Occipital lobe (tissue), 1 donor: ENCODE measurements at regions not wholly inside any gene's neighbourhood (a gene's known extent, or its start where the extent isn't known, plus 50 kb on each side); places are given as distances from the start of the nearest gene placed in this dataset.
"Not testable (repeated sequence)": the region's sequence is repeated elsewhere in the genome, so short reads cannot be mapped to it uniquely, and the experiment has no call there.

Source experiments
- DNase-seq: peaks from one replicate; lab custom pipeline; 2025; lab: John Stamatoyannopoulos, UW

DNA sequence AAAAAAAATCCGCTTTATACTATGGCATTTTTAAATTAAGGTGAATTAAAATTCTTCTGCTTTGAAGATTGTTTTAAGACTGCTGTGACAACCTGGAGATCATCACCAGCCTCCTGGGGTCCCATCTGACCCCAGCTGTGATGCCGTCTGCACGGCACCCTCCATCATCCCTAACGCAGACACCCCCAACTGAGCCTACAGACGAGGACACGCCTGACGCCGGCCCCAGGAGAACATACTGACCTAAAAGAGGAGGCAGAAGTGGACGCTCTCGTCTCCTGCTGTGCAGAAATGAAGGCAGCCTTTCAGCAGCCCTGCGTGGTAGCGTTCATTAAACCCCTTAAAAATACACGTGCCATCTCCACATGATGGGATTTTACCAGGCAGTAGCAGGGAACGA, 125.6 kb upstream of the PPP1R26 start:
- DNase-seq, result no peak

GRCh38 chr9:135355521-135356011, 124.0 kb upstream of the PPP1R26 start:
- no peak for DNase-seq

DNA sequence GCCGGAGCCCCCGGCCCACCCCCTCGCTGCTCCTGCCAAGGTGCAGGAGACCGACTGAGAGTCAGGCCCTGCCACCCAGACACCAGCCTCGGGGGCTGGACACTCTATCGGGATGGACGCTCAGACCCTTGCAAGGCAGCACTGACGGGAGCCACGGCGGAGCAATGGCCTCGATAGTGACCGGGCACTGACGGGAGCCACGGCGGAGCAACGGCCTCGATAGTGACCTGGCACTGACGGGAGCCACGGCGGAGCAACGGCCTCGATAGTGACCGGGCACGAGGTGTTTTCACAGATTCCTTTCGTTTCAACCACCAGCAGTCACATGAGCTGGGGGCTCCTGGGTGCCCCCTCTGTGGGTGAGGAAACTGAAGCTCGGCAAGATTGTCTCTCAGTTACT, 123.6 kb upstream of the PPP1R26 start:
- no peak for DNase-seq

GRCh38 chr9:135356796-135357195, 122.8 kb upstream of the PPP1R26 start:
- DNase-seq, result no peak

GRCh38 chr9:135357863-135358551, 121.6 kb upstream of the PPP1R26 start:
- DNase-seq, result no peak

GRCh38 chr9:135358552-135358940, 121.0 kb upstream of the PPP1R26 start:
- DNase-seq, result no peak

GRCh38 chr9:135359764-135360163, 119.8 kb upstream of the PPP1R26 start:
- DNase-seq, result no peak

- DNase-seq, result no peak
Observed at GRCh38 chr9:135360617-135361016, 119.0 kb upstream of the PPP1R26 start.

- not testable (repeated sequence) for DNase-seq
Observed at GRCh38 chr9:135361668-135362067, 117.9 kb upstream of the PPP1R26 start.

DNA sequence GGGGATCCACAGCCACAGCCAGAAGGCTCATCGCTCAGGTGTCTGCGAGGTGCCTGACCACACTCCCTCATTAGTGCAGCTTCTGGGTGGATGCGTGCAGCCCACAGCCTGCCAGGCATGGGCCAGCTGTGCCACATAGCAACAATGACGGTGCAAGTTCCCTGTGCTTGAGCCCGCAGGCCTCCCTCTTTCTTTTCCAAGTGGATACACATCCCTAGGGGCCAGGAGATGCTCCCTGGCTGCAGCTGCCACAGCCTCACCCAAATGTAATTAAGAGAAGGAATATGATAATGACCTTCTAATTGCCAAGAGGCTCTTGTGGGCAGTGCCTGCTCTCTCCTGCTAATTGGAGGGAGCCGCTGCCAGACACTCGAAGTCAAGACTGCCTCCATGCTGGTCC, 116.0 kb upstream of the PPP1R26 start:
- no peak for DNase-seq

DNA sequence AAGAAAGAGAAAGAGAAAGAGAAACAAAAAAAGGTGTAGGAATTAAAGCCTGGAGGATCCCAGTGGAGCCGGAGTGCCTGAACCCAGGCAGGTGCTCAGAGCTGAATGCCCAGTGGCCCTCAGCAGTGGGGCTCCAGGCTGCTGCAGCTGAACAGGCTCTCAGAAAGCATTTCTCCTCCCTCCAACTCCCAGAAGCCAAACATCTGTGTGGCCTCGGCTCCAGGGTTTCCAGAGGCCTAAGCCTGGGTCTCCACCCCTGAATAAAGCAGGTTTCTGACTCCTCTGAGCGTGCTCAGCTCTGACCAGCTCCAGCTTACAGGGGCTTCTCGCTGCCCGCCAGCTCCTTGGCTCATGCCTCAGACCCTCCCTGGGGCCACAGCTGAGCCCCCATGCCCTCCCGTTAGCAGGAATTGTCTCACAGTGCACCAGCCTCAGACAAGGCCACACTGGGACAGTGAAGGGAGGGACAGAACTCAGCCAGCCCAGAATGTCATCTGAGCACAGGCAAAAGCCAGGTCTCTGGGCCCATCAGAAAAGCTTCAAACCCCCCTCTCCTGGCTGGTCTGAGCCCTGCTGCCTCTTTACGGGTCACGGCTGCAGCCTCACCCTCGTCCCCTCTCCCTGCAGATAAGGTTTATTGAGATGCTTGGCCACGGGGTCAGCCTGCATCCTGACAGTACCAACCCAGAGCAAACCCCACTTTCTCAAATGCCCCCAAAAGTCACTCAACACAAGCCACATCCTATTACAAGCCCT, 114.4 kb upstream of the PPP1R26 start:
- DNase-seq, result no peak

GRCh38 chr9:135366104-135366503, 113.5 kb upstream of the PPP1R26 start:
- no peak for DNase-seq

- DNase-seq, result no peak
Observed at GRCh38 chr9:135369412-135369990, 110.1 kb upstream of the PPP1R26 start.

DNA sequence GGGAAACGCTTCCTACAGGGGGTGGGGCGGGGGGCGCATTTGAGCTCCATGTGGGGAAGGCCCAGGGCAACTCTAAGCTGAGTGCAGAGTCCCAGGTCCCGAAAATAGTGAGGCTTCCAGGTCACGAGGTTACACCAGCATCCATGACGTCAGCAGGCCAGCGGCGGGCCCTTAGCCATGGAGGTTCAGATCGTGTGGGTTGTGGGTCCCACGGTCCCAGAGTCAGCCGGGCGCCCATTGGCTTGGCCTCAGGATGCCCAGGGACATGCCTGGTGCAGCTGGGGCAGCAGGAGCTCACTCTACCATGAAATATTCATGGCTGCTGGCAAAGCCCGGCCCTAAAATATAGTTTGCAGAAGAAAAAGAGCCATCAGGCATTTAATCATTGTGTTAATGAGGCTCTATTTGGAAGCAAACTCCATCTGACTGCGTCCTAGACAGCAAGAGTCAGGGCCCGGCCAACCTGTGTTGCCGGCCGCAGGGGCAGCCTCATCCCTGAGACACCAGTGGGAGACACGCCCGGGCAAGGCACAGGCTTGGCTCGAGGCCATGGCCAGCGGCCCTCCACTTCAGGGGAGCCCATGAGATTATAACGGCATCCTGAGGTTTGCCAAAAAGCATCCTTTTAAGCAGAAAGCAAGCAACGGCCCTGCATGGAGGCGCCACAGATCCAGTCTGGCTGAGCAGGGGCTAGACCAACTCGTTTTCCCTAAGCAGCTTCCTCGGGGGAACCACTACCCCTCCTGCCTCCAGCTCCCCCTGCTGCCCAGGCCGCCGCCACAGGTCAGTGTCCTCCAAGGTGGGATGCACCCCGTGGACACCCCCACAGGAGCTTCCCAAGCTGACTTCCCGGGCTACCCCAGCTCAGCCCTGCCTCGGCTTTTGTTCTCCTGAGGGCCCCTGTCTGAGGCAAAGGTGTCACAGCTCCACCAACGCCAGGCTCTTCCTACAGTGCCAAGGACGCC, 108.9 kb upstream of the PPP1R26 start:
- DNase-seq, result no peak

GRCh38 chr9:135371535-135371934, 108.0 kb upstream of the PPP1R26 start:
- DNase-seq, result no peak

- DNase-seq, result no peak
Observed at GRCh38 chr9:135372036-135372435, 107.5 kb upstream of the PPP1R26 start.

DNA sequence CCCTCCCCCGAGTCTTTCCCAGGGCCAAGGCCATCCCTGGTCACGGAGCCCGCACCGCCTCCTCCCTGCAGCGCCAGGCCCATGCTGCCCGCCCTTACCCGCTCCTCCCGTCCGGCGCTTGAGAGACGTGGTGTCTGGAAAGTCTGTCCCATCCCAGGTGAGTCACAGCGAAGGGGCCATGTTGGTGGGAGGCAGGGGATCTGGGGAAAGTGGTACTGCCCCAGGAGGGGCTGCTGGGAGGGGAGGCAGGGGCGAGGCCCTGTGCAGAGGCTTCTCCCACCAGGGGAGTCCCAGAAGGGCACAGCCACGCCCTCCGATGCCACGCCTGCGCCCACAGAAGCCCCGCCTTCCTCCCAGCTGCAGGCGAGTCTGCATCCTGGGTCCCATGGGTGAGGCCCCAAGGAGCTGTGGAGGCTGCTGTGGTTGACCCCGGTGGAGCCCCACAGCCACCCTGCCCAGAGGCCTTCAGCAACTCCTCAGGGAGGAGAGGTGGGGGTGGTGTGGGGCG, 107.0 kb upstream of the PPP1R26 start:
- DNase-seq, result no peak

DNA sequence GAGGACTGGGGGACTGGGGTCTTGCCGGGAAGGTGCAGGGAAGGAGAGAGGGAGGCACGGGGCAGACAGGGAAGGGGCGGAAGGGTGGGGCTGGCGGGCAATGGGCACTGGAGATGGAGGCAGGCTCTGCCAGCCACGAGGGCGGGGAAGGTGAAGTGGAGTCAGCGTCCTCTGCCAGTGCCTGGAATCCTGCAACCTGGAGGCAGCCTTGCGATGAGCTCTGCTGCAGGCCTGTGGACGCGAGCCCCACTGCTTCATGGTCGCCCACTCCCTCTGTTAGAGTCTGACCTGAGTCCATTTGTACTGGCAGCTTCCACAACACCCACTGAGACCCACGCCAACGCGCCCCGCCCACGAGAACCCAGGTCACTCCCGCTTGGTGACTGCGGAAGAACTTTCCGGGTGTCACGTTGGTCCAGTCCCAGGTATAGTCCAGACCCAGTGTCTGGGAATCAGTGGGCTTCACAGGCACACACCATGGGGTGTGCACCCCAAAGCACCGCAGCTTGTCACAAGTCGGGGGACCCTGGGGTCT, 106.4 kb upstream of the PPP1R26 start:
- DNase-seq, result no peak

DNA sequence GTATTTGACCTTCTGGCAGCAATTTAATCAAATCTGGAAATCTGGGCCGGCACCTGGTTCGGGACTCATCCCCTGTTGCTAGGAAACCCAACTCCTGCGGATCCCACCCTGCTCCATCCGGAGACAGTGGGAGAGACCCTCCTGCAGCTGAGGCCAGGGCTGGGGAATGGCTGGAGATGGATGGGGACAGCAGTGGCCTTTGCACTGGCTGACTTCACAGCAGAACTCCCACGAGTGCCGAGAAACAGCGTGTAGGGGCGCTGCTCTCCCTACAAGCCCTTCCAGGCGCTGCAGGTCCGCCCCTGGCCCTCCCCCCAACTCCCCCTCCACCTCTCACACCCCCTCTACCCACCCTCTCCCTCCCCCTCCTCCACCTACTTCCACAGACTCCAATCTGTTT, 105.8 kb upstream of the PPP1R26 start:
- DNase-seq, result no peak

DNA sequence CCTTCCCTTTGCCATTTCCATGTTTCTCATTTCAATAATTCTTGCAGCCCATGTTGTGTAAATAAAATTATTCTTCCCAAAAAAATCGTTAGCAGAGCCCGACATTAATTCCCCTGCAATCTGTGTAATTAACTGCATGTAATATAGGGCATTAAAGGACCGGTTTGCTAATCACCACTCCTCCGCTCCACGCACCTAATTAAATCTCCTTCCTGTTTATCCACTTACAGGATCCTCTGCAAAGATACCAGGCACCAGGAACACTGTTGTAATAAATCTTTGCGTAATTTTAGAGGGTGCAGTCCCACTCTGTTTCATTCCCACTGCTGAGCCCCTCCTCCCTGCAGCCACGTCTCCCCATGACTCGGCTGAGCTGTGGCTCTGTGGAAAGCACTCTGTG, 105.0 kb upstream of the PPP1R26 start:
- no peak for DNase-seq

- no peak for DNase-seq
Observed at GRCh38 chr9:135375001-135375400, 104.6 kb upstream of the PPP1R26 start.
